Tibial artery (tissue), 4 donors: ENCODE measurements at regions not wholly inside any gene's neighbourhood (a gene's known extent, or its start where the extent isn't known, plus 50 kb on each side); places are given as distances from the start of the nearest gene placed in this dataset.

Experiments
- DNase-seq, 2 donors: peaks; one replicate each; pipeline ENCODE4 v3.0.0-alpha.2; 2019
- H3K27ac ChIP-seq, 2 donors: fragments of 200-600 bp; sonication (generic) in 1 of 2; 1 replicate in 1 of 2; 2 replicates in 1 of 2; pipeline ENCODE4 v1.5.1; 2018 to 2019; ENCODE audit warnings: mild to moderate bottlenecking in 1 of 2
- H3K27me3 ChIP-seq, 2 donors: fragments of 200-600 bp; sonication (generic) in 1 of 2; one replicate each; pipeline versions ENCODE4 v1.5.1 to v1.6.0; 2016 to 2019
- H3K36me3 ChIP-seq, 3 donors: fragments of 200-600 bp; sonication (generic) in 2 of 3; one replicate each; pipeline ENCODE4 v1.5.1; 2016 to 2019; ENCODE audit warnings: mild to moderate bottlenecking in 2 of 3
- H3K4me1 ChIP-seq, 4 donors: fragments of 200-600 bp; sonication (generic) in 2 of 4; 1 replicate in 3 of 4; 2 replicates in 1 of 4; pipeline ENCODE4 v1.5.1; 2016 to 2019
- H3K4me3 ChIP-seq, 2 donors: fragments of 200-600 bp; sonication (generic) in 1 of 2; 1 replicate in 1 of 2; 2 replicates in 1 of 2; pipeline ENCODE4 v1.5.1; 2018 to 2019; ENCODE audit warnings: mild to moderate bottlenecking in 2 of 2
- H3K9me3 ChIP-seq, 3 donors: fragments of 200-600 bp; sonication (generic) in 1 of 3; one replicate each; pipeline ENCODE4 v1.5.1; 2016 to 2019
- CTCF ChIP-seq, 2 experiments: fragments of 200-600 bp in 1 of 2; fragments of 450-650 bp in 1 of 2; IDR thresholded peaks; one replicate each; pipeline ENCODE4 v1.5.1; 2017 to 2019; ENCODE audit warnings: antibody characterized with exemption in 2 of 2, mild to moderate bottlenecking in 1 of 2, moderate library complexity in 1 of 2
- intact Hi-C: fragments of 100-400 bp; cut with DNase I; formaldehyde crosslinking; loops from one replicate; pipeline ENCODE4 v1.15.0; 2023; ENCODE audit warnings: low total_unique reads

DNA sequence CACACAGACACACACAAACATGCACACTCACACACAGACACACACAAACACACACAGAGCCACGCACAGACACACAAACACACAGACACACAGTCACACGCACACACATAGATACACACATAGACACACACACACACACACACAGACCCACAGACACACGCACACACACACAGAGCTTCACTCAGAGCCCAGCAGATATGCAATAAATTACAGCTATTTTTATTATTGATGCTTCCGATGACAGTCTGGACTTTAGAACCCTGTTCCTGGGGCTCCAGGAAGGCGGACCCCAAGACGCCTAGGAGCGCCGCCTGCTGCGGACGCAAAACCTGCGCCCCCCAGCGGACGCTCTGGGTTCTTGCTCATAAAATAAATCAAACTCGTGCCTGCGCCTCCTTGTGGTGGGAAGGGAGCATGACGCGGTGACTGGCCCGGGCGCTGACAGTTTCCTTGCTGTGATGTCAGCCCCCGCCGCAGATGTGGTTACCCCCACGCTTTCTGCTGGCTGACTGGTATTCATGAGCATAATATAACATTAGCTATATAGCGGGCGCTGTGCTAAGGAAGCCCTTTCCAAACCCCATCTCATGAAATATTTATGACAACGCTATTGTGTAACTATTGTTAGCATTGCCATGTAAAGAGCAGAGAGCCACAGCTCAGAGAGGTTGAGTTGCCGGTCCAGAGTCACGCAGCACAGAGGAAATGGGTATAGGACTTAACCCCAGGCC is 64.4 kb upstream of the TM9SF2 start:
- Histone ChIP-seq H3K4me3 (no peak overlapping the region), H3K27ac (no peak overlapping the region)
- intact Hi-C loops: loop anchor here (2.0 kb wide), 2 partner anchors 168 to 260 kb away; no protein-coding TSS in a partner anchor

GRCh38 chr13:99439048-99439447 is 62.2 kb upstream of the TM9SF2 start:
- Histone ChIP-seq H3K9me3 (no peaks in the 10 kb centered on the region), H3K27ac (no peak overlapping the region), H3K4me1 (peaks cover 0 to 8% (median 5%) of the 10 kb centered on the region in 4 donors), H3K36me3 (no peaks in the 10 kb centered on the region), H3K4me3 (no peak overlapping the region), H3K27me3 (peaks cover 0 to 25% of the 10 kb centered on the region in 2 donors)
- no peak for DNase-seq
- intact Hi-C loops: no loop called here
- no peak for TF ChIP-seq CTCF (IDR thresholded peaks at IDR 0.05)

More for the DNA sequence above, 64.4 kb upstream of the TM9SF2 start:
- peak; percentile 99 to 100 for TF ChIP-seq CTCF (IDR thresholded peaks at IDR 0.05)
- Histone ChIP-seq H3K27me3 (peaks cover 0 to 25% of the 10 kb centered on the region in 2 donors), H3K36me3 (no peaks in the 10 kb centered on the region), H3K4me1 (peaks cover 0 to 15% (median 5%) of the 10 kb centered on the region in 4 donors), H3K9me3 (no peaks in the 10 kb centered on the region)
- DNase-seq: peak; percentile 78 to 86

DNA sequence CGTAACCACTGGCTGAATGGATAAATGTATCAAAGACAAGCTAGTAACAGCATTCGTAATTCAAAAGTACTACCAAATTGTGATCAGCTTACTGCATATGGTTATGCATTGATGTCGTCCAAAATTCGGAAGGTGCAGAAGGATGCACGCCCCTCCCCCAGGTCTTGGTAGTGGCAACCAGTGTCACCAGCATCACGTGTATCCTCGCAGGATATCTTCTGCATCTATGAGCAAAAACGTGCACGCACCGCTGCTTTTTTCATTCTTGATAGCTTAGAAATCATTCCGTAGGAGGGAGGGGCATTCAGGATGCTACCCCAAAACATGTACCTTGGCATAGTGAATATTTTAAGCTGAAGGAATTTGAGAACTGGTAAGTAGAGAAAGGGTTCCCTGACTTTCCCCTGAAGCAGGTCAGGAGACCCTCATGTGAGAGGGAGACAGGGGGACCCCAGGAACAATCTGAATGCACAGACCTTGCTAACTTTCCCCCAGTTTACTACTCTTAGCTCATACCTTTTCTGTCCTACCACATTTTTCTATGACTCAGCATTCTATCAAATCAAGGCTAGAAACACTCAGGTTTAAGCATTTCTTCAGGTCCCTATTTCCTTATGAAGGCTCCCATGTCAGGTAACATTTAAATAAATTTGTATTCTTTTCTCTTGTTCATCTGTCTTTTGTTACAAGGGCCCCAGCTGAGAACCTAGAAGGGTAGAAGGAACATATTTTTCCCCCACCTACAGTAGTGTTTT is 61.2 kb upstream of the TM9SF2 start:
- Histone ChIP-seq H3K27ac (no peak overlapping the region), H3K4me3 (no peak overlapping the region), H3K36me3 (no peaks in the 10 kb centered on the region), H3K9me3 (no peaks in the 10 kb centered on the region), H3K4me1 (peaks cover 0 to 8% (median 5%) of the 10 kb centered on the region in 4 donors), H3K27me3 (peaks cover 0 to 25% of the 10 kb centered on the region in 2 donors)
- intact Hi-C loops: loop anchor here (5.0 kb wide), 1 partner anchor 67 kb away; no protein-coding TSS in a partner anchor
- no peak for DNase-seq
- no peak for TF ChIP-seq CTCF (IDR thresholded peaks at IDR 0.05)

- peaks cover 0 to 25% of the 10 kb centered on the region in 2 donors for H3K27me3 ChIP-seq
- intact Hi-C loops: loop anchor here (5.0 kb wide), 1 partner anchor 65 kb away; no protein-coding TSS in a partner anchor
- peak; percentile 81 to 92 for TF ChIP-seq CTCF (IDR thresholded peaks at IDR 0.05)
These were observed 58.9 kb upstream of the TM9SF2 start for GRCh38 chr13:99442273-99442895.

GRCh38 chr13:99446242-99446641 is 55.0 kb upstream of the TM9SF2 start:
- TF ChIP-seq CTCF (IDR thresholded peaks at IDR 0.05): no peak
- Histone ChIP-seq H3K27me3 (peaks cover 0 to 6% of the 10 kb centered on the region in 2 donors), H3K4me1 (no peaks in the 10 kb centered on the region), H3K9me3 (no peaks in the 10 kb centered on the region), H3K27ac (no peak overlapping the region), H3K4me3 (no peak overlapping the region), H3K36me3 (no peaks in the 10 kb centered on the region)
- intact Hi-C loops: no loop called here
- DNase-seq: no peak

More at GRCh38 chr13:99442273-99442895, 58.9 kb upstream of the TM9SF2 start:
- H3K27ac ChIP-seq: no peak overlapping the region
- DNase-seq: peak in 1 of 2 donors; percentile 39
- H3K4me3 ChIP-seq: no peak overlapping the region
- no peaks in the 10 kb centered on the region for H3K36me3 ChIP-seq
- no peaks in the 10 kb centered on the region for H3K9me3 ChIP-seq
- H3K4me1 ChIP-seq: no peaks in the 10 kb centered on the region
